ENCODE measurements at regions not wholly inside any gene's neighbourhood (a gene's known extent, or its start where the extent isn't known, plus 50 kb on each side); places are given as distances from the start of the nearest gene placed in this dataset.

GRCh38 chr9:7935681-7936080 is 136.1 kb upstream of the DMAC1 start:
- Histone ChIP-seq H3K9ac (ENCODE audit: low read length) (no peak overlapping the region), H2AFZ (ENCODE audit: low read depth, low read length, severe bottlenecking) (no peak overlapping the region), H3K9me2 (replicated peaks; ENCODE audit: insufficient read depth, low read length) (no peaks in the 10 kb centered on the region)

GRCh38 chr9:7932767-7933166 is 133.2 kb upstream of the DMAC1 start:
- Histone ChIP-seq H3K9ac (ENCODE audit: low read length) (no peak overlapping the region), H2AFZ (ENCODE audit: low read depth, low read length, severe bottlenecking) (no peak overlapping the region), H3K27me3 (ENCODE audit: low read length) (no peaks in the 10 kb centered on the region), H3K4me2 (ENCODE audit: low read depth, low read length, poor library complexity, severe bottlenecking) (no peak overlapping the region), H3K9me2 (replicated peaks; ENCODE audit: insufficient read depth, low read length) (no peaks in the 10 kb centered on the region), H3K4me3 (ENCODE audit: insufficient read depth, low read length, poor library complexity, severe bottlenecking) (no peak overlapping the region), H3K27ac (ENCODE audit: low read depth, low read length) (no peak overlapping the region), H3F3A (ENCODE audit: insufficient read depth) (no peaks in the 10 kb centered on the region), H4K20me1 (ENCODE audit: low read depth, low read length) (no peaks in the 10 kb centered on the region), H3K79me2 (ENCODE audit: insufficient read depth, low read length) (no peaks in the 10 kb centered on the region), H3K36me3 (ENCODE audit: low read length) (no peaks in the 10 kb centered on the region), H3K9me3 (ENCODE audit: insufficient read depth, low read length) (no peaks in the 10 kb centered on the region)
- TF ChIP-seq EZH2phosphoT487 (conservative IDR thresholded peaks at IDR 0.05; ENCODE audit: low read length) = no peak
- TF ChIP-seq CTCF (IDR thresholded peaks at IDR 0.05; ENCODE audit: insufficient read depth, low read length, poor library complexity, severe bottlenecking) = no peak

More at GRCh38 chr9:7935681-7936080, 136.1 kb upstream of the DMAC1 start:
- TF ChIP-seq EZH2phosphoT487 (conservative IDR thresholded peaks at IDR 0.05; ENCODE audit: low read length) (no peak), CTCF (IDR thresholded peaks at IDR 0.05; ENCODE audit: insufficient read depth, low read length, poor library complexity, severe bottlenecking) (no peak)
- H3F3A ChIP-seq (ENCODE audit: insufficient read depth) = no peaks in the 10 kb centered on the region
- H3K27me3 ChIP-seq (ENCODE audit: low read length) = no peaks in the 10 kb centered on the region
- no peaks in the 10 kb centered on the region for H3K79me2 ChIP-seq (ENCODE audit: insufficient read depth, low read length)
- no peaks in the 10 kb centered on the region for H4K20me1 ChIP-seq (ENCODE audit: low read depth, low read length)
- no peak overlapping the region for H3K27ac ChIP-seq (ENCODE audit: low read depth, low read length)
- H3K9me3 ChIP-seq (ENCODE audit: insufficient read depth, low read length) = 0 out of 2 replicates have a peak, but pooled peaks cover 8% of the 10 kb centered on the region
- no peak overlapping the region for H3K4me3 ChIP-seq (ENCODE audit: insufficient read depth, low read length, poor library complexity, severe bottlenecking)
- no peaks in the 10 kb centered on the region for H3K36me3 ChIP-seq (ENCODE audit: low read length)
- H3K4me2 ChIP-seq (ENCODE audit: low read depth, low read length, poor library complexity, severe bottlenecking) = no peak overlapping the region

GRCh38 chr9:7930613-7931012 is 131.0 kb upstream of the DMAC1 start:
- H2AFZ ChIP-seq (ENCODE audit: low read depth, low read length, severe bottlenecking) = no peak overlapping the region
- H3K4me2 ChIP-seq (ENCODE audit: low read depth, low read length, poor library complexity, severe bottlenecking) = no peak overlapping the region
- no peaks in the 10 kb centered on the region for H3K27me3 ChIP-seq (ENCODE audit: low read length)
- no peak overlapping the region for H3K4me3 ChIP-seq (ENCODE audit: insufficient read depth, low read length, poor library complexity, severe bottlenecking)
- TF ChIP-seq CTCF (IDR thresholded peaks at IDR 0.05; ENCODE audit: insufficient read depth, low read length, poor library complexity, severe bottlenecking) = no peak
- no peak for TF ChIP-seq EZH2phosphoT487 (conservative IDR thresholded peaks at IDR 0.05; ENCODE audit: low read length)
- H3F3A ChIP-seq (ENCODE audit: insufficient read depth) = no peaks in the 10 kb centered on the region
- H3K9ac ChIP-seq (ENCODE audit: low read length) = no peak overlapping the region
- no peak overlapping the region for H3K27ac ChIP-seq (ENCODE audit: low read depth, low read length)
- H3K36me3 ChIP-seq (ENCODE audit: low read length) = no peaks in the 10 kb centered on the region
- H3K9me2 ChIP-seq (replicated peaks; ENCODE audit: insufficient read depth, low read length) = no peaks in the 10 kb centered on the region
- H3K9me3 ChIP-seq (ENCODE audit: insufficient read depth, low read length) = no peaks in the 10 kb centered on the region
- no peaks in the 10 kb centered on the region for H3K79me2 ChIP-seq (ENCODE audit: insufficient read depth, low read length)
- no peaks in the 10 kb centered on the region for H4K20me1 ChIP-seq (ENCODE audit: low read depth, low read length)
